Parathyroid adenoma (tissue), 2 donors: ENCODE measurements at regions not wholly inside any gene's neighbourhood (a gene's known extent, or its start where the extent isn't known, plus 50 kb on each side); places are given as distances from the start of the nearest gene placed in this dataset.
A peak's percentile ranks its signal among the peaks of the same experiment; 100 is the strongest.

Experiments
- H2AFZ ChIP-seq: fragments of 300-600 bp; sonication (generic); one replicate; pipeline ENCODE4 v1.7.0; 2017; ENCODE audit warnings: antibody characterized with exemption, mild to moderate bottlenecking
- H3K27ac ChIP-seq: fragments of 300-600 bp; sonication (generic); one replicate; pipeline ENCODE4 v1.7.0; 2017
- H3K27me3 ChIP-seq: fragments of 300-600 bp; sonication (generic); one replicate; pipeline ENCODE4 v1.7.0; 2017; ENCODE audit warnings: low read length; ENCODE audit not compliant: control insufficient read depth, insufficient read depth
- H3K36me3 ChIP-seq: fragments of 300-600 bp; sonication (generic); one replicate; pipeline ENCODE4 v1.7.0; 2017; ENCODE audit warnings: low read length; ENCODE audit not compliant: control insufficient read depth, insufficient read depth
- H3K4me1 ChIP-seq: fragments of 300-600 bp; sonication (generic); one replicate; pipeline ENCODE4 v1.7.0; 2017; ENCODE audit warnings: control low read depth
- H3K4me2 ChIP-seq: fragments of 300-600 bp; sonication (generic); one replicate; pipeline ENCODE4 v1.7.0; 2017; ENCODE audit warnings: low read length
- H3K4me3 ChIP-seq: fragments of 300-600 bp; sonication (generic); one replicate; pipeline ENCODE4 v1.7.0; 2017; ENCODE audit warnings: low read depth, low read length
- H3K79me2 ChIP-seq: fragments of 300-600 bp; sonication (generic); one replicate; pipeline ENCODE4 v1.7.0; 2017; ENCODE audit warnings: control low read depth
- H3K9ac ChIP-seq: fragments of 300-600 bp; sonication (generic); one replicate; pipeline ENCODE4 v1.7.0; 2017; ENCODE audit warnings: mild to moderate bottlenecking
- H3K9me3 ChIP-seq: fragments of 300-600 bp; sonication (generic); one replicate; pipeline ENCODE4 v1.7.0; 2017; ENCODE audit warnings: low read length; ENCODE audit not compliant: control insufficient read depth
- TF ChIP-seq, protein P1 (sequence below): fragments of 300-600 bp; sonication (generic); IDR thresholded peaks from one replicate; pipeline ENCODE4 v1.7.0; 2017; ENCODE audit warnings: antibody characterized with exemption, mild to moderate bottlenecking
- donor health status: primary hyperparathyroidism.

DNA sequence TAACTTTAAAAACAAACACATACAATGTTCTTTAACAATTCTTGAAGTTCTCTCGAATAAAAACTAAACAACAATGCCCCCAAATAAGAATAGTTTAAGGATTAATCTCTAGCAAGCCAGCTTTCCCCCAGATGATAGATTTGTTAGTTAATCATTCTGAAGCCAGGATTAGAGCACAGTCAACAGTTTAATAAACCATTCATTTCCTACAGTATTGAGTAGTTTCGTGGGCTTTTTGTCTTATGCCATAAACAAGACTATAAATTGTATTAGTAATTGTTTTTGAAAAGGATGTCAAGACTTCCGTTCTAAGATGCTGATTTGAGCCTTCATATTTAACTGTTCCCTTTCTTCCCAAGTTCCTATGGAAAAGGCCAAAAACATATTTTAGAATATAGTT lies 136.6 kb downstream of the PIK3R1 start:
- H3K27ac ChIP-seq = no peak overlapping the region

GRCh38 chr5:68353605-68354004 lies 138.0 kb downstream of the PIK3R1 start:
- Histone ChIP-seq H3K36me3 (no peaks in the 10 kb centered on the region), H3K4me3 (no peak overlapping the region), H3K9me3 (no peaks in the 10 kb centered on the region), H3K9ac (no peak overlapping the region), H3K4me1 (no peaks in the 10 kb centered on the region), H3K27me3 (no peaks in the 10 kb centered on the region), H2AFZ (no peak overlapping the region), H3K79me2 (no peaks in the 10 kb centered on the region), H3K27ac (no peak overlapping the region), H3K4me2 (no peak overlapping the region)
- TF ChIP-seq, protein P1, sequence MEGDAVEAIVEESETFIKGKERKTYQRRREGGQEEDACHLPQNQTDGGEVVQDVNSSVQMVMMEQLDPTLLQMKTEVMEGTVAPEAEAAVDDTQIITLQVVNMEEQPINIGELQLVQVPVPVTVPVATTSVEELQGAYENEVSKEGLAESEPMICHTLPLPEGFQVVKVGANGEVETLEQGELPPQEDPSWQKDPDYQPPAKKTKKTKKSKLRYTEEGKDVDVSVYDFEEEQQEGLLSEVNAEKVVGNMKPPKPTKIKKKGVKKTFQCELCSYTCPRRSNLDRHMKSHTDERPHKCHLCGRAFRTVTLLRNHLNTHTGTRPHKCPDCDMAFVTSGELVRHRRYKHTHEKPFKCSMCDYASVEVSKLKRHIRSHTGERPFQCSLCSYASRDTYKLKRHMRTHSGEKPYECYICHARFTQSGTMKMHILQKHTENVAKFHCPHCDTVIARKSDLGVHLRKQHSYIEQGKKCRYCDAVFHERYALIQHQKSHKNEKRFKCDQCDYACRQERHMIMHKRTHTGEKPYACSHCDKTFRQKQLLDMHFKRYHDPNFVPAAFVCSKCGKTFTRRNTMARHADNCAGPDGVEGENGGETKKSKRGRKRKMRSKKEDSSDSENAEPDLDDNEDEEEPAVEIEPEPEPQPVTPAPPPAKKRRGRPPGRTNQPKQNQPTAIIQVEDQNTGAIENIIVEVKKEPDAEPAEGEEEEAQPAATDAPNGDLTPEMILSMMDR = no peak

More for the DNA sequence above, 136.6 kb downstream of the PIK3R1 start:
- Histone ChIP-seq H2AFZ (no peak overlapping the region), H3K9ac (no peak overlapping the region), H3K79me2 (no peaks in the 10 kb centered on the region), H3K36me3 (no peaks in the 10 kb centered on the region), H3K4me1 (no peaks in the 10 kb centered on the region), H3K27me3 (no peaks in the 10 kb centered on the region), H3K4me3 (no peak overlapping the region), H3K4me2 (no peak overlapping the region), H3K9me3 (no peaks in the 10 kb centered on the region)
- TF ChIP-seq, protein P1 = no peak

- no peak overlapping the region for H3K4me3 ChIP-seq
- H3K9ac ChIP-seq = no peak overlapping the region
- TF ChIP-seq, protein P1 = no peak
- peak overlapping the region; percentile 23 for H2AFZ ChIP-seq
- no peaks in the 10 kb centered on the region for H3K36me3 ChIP-seq
- no peaks in the 10 kb centered on the region for H3K9me3 ChIP-seq
- H3K4me1 ChIP-seq = no peaks in the 10 kb centered on the region
- no peaks in the 10 kb centered on the region for H3K79me2 ChIP-seq
- H3K27ac ChIP-seq = no peak overlapping the region
- H3K27me3 ChIP-seq = no peaks in the 10 kb centered on the region
- no peak overlapping the region for H3K4me2 ChIP-seq
Observed at GRCh38 chr5:68354315-68354714, 138.8 kb downstream of the PIK3R1 start.

GRCh38 chr5:68356216-68356615 lies 140.7 kb downstream of the PIK3R1 start:
- TF ChIP-seq, protein P1 = no peak
- no peak overlapping the region for H2AFZ ChIP-seq

GRCh38 chr5:68356623-68357022 lies 141.1 kb downstream of the PIK3R1 start:
- H3K9me3 ChIP-seq = no peaks in the 10 kb centered on the region
- H3K79me2 ChIP-seq = no peaks in the 10 kb centered on the region
- TF ChIP-seq, protein P1 = no peak
- no peaks in the 10 kb centered on the region for H3K27me3 ChIP-seq
- no peaks in the 10 kb centered on the region for H3K36me3 ChIP-seq
- H3K9ac ChIP-seq = no peak overlapping the region
- no peak overlapping the region for H3K4me2 ChIP-seq
- H3K4me1 ChIP-seq = no peaks in the 10 kb centered on the region
- no peak overlapping the region for H3K27ac ChIP-seq
- H3K4me3 ChIP-seq = no peak overlapping the region
- H2AFZ ChIP-seq = no peak overlapping the region

More at GRCh38 chr5:68356216-68356615, 140.7 kb downstream of the PIK3R1 start:
- H3K4me2 ChIP-seq = no peak overlapping the region
- no peaks in the 10 kb centered on the region for H3K27me3 ChIP-seq
- no peaks in the 10 kb centered on the region for H3K79me2 ChIP-seq
- H3K4me1 ChIP-seq = no peaks in the 10 kb centered on the region
- H3K4me3 ChIP-seq = no peak overlapping the region
- no peak overlapping the region for H3K27ac ChIP-seq
- H3K9ac ChIP-seq = no peak overlapping the region
- H3K9me3 ChIP-seq = no peaks in the 10 kb centered on the region
- no peaks in the 10 kb centered on the region for H3K36me3 ChIP-seq
